HUES64 (cell line): ENCODE measurements at regions not wholly inside any gene's neighbourhood (a gene's known extent, or its start where the extent isn't known, plus 50 kb on each side); places are given as distances from the start of the nearest gene placed in this dataset.

ENCODE experiments used
- H3K27ac ChIP-seq: 2 replicates; pipeline ENCODE4 v1.7.0; 2013; ENCODE audit warnings: low read depth, low read length, inconsistent platforms
- H3K27me3 ChIP-seq: 2 replicates; pipeline ENCODE4 v1.6.1; 2013; ENCODE audit warnings: mild to moderate bottlenecking, low read length; ENCODE audit not compliant: insufficient read depth
- H3K36me3 ChIP-seq: 2 replicates; pipeline ENCODE4 v1.6.1; 2013; ENCODE audit warnings: mild to moderate bottlenecking, low read length; ENCODE audit not compliant: insufficient read depth
- H3K4me1 ChIP-seq: 2 replicates; pipeline ENCODE4 v1.6.1; 2013; ENCODE audit warnings: mild to moderate bottlenecking, low read length, moderate library complexity; ENCODE audit not compliant: insufficient read depth
- H3K4me3 ChIP-seq: 2 replicates; pipeline ENCODE4 v1.5.1; 2013; ENCODE audit warnings: mild to moderate bottlenecking, low read length, moderate library complexity
- H3K9ac ChIP-seq: 2 replicates; pipeline ENCODE4 v1.6.1; 2013; ENCODE audit warnings: mild to moderate bottlenecking, low read depth, low read length
- H3K9me3 ChIP-seq: 2 replicates; pipeline ENCODE4 v1.6.1; 2013; ENCODE audit warnings: low read depth, low read length; ENCODE audit not compliant: insufficient read depth
- WGBS: fragments of 150-250, 120-280 bp; methylation state at CpG from one replicate; pipeline ENCODE4 v1.1.7; 2013; ENCODE audit warnings: missing lambda C conversion rate; 5-methylcytosine and 5-hydroxymethylcytosine counted together

DNA sequence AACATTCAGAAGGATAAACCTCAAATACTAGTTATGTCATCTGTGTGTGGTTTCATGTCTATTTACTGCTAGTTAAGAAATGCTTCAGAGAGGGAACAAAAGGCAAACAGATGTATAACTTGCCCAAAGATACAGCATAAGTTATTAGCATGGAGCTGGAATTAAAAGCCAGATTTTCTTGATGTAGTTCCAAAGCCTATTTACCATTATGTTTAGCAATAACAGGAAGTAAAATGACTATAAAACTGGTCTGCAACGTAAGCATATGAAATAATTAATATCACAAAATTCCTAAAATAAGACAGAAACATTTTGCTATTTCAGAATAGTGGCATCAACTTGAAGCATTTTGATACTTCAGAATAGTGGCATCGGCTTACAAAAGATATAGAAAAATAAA, 1232.8 kb downstream of the NCAM2 start:
- Histone ChIP-seq H3K9ac (no peak overlapping the region), H3K4me1 (peaks cover 6% of the 10 kb centered on the region), H3K27ac (no peak overlapping the region), H3K36me3 (no peaks in the 10 kb centered on the region), H3K27me3 (no peaks in the 10 kb centered on the region), H3K9me3 (no peaks in the 10 kb centered on the region), H3K4me3 (no peak overlapping the region)
- 100% methylated on average over 1 of the region's 2 CpGs for WGBS

DNA sequence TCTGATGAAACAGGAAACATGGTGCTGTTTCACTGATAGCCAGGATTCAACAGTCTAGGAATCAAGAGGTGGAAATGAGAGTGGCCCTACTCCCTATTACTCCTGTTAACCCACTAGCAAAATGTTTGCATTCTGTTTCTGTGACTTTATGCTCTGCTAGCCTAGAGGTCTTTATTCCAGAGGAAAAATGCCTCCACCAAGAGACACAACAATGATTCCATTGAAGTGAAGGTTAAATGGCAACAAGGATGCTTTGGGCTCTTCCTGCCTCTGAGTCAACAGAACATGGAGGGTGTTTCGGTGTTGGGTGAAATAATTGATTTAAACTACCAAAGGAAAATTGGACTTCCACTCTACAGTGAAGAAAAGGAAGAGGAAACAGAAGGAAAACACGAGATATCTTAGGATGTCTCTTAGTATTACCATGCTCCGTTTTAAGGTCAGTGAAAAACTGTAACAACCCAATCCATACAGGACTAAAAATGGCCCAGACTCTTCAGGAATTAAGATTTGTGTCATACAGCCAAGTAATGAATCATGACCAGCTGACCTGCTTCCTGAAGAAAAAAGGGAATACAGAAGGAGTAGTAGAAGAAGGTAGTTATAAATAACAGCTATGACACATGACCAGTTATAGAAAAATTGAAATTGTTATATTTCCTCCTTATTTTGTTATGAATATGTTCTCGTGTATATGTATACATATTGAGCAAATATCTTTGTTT, 1237.8 kb downstream of the NCAM2 start:
- H3K27ac ChIP-seq: no peak overlapping the region
- H3K4me1 ChIP-seq: no peaks in the 10 kb centered on the region
- H3K36me3 ChIP-seq: no peaks in the 10 kb centered on the region
- H3K9me3 ChIP-seq: peaks cover 4% of the 10 kb centered on the region; the same call in 1 of the 2 replicates
- no peaks in the 10 kb centered on the region for H3K27me3 ChIP-seq
- no peak overlapping the region for H3K4me3 ChIP-seq
- no peak overlapping the region for H3K9ac ChIP-seq
- WGBS: 100% methylated on average over 3 of the region's 4 CpGs

GRCh38 chr21:22244516-22244915, 1246.3 kb downstream of the NCAM2 start:
- Histone ChIP-seq H3K36me3 (no peaks in the 10 kb centered on the region), H3K4me1 (no peaks in the 10 kb centered on the region), H3K9me3 (no peaks in the 10 kb centered on the region), H3K4me3 (no peak overlapping the region), H3K9ac (no peak overlapping the region), H3K27me3 (no peaks in the 10 kb centered on the region), H3K27ac (no peak overlapping the region)
- 100% methylated on average over 1 of the region's 2 CpGs for WGBS

DNA sequence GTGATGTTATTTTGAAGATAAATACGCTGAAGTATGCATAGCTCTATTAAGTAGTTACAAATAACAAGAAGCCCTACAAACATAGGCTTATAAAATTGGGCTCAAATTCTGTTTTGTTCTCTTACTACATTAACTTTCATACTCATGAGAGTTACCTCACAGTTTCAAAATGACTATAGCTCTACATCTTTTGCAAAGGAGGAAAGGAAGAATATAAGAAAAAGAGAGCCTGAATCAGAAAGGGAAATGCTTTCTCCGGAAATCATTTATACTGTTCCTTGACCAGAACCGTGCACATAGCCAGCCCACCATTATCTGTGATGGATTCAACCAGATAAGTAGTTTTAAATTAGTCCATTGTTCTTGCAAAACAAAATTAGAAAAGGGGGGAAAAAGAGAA, 1252.1 kb downstream of the NCAM2 start:
- Histone ChIP-seq H3K4me3 (no peak overlapping the region), H3K27me3 (no peaks in the 10 kb centered on the region), H3K36me3 (no peaks in the 10 kb centered on the region), H3K4me1 (no peaks in the 10 kb centered on the region), H3K9ac (no peak overlapping the region), H3K9me3 (no peaks in the 10 kb centered on the region), H3K27ac (no peak overlapping the region)
- WGBS: 87% methylated on average over 2 of the region's 3 CpGs

- Histone ChIP-seq H3K4me3 (no peak overlapping the region), H3K9ac (no peak overlapping the region), H3K27me3 (no peaks in the 10 kb centered on the region), H3K9me3 (no peaks in the 10 kb centered on the region), H3K27ac (no peak overlapping the region), H3K36me3 (no peaks in the 10 kb centered on the region), H3K4me1 (no peaks in the 10 kb centered on the region)
- 94% methylated on average over 2 of the region's 2 CpGs for WGBS
Observed at GRCh38 chr21:22253761-22254160, 1255.6 kb downstream of the NCAM2 start.

GRCh38 chr21:22258821-22259220, 1260.6 kb downstream of the NCAM2 start:
- no peaks in the 10 kb centered on the region for H3K9me3 ChIP-seq
- H3K9ac ChIP-seq: no peak overlapping the region
- no peaks in the 10 kb centered on the region for H3K27me3 ChIP-seq
- H3K4me3 ChIP-seq: no peak overlapping the region
- WGBS: 100% methylated on average over 1 of the region's 1 CpG
- H3K36me3 ChIP-seq: no peaks in the 10 kb centered on the region
- H3K4me1 ChIP-seq: no peaks in the 10 kb centered on the region
- no peak overlapping the region for H3K27ac ChIP-seq

DNA sequence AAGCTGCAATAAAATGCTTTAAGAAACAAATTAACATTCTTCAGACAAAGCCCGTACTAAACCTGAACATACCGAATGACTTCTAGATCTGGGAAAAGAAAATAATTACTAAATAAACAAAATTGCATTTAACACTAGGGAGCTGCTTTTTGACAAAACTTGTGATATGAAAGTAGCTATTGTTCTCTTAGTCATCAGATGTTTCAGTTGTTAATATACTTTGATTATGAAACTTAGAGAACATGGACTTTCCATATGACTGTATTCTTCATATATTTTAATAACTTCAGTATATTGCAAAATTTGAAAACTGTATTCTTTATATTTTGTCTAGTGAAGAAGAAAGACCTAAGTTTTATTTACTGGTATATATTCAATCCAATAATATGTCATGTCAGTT, 1262.1 kb downstream of the NCAM2 start:
- Histone ChIP-seq H3K36me3 (no peaks in the 10 kb centered on the region), H3K27me3 (no peaks in the 10 kb centered on the region), H3K27ac (no peak overlapping the region), H3K4me3 (no peak overlapping the region), H3K9ac (no peak overlapping the region), H3K4me1 (no peaks in the 10 kb centered on the region), H3K9me3 (no peaks in the 10 kb centered on the region)
- WGBS: no CpG with 5 or more reads among the region's 2 CpGs

GRCh38 chr21:22263890-22264289, 1265.7 kb downstream of the NCAM2 start:
- 96% methylated on average over 6 of the region's 8 CpGs for WGBS
- no peaks in the 10 kb centered on the region for H3K27me3 ChIP-seq
- no peak overlapping the region for H3K4me3 ChIP-seq
- no peaks in the 10 kb centered on the region for H3K36me3 ChIP-seq
- H3K9me3 ChIP-seq: no peaks in the 10 kb centered on the region
- H3K27ac ChIP-seq: no peak overlapping the region
- H3K4me1 ChIP-seq: no peaks in the 10 kb centered on the region
- H3K9ac ChIP-seq: no peak overlapping the region

DNA sequence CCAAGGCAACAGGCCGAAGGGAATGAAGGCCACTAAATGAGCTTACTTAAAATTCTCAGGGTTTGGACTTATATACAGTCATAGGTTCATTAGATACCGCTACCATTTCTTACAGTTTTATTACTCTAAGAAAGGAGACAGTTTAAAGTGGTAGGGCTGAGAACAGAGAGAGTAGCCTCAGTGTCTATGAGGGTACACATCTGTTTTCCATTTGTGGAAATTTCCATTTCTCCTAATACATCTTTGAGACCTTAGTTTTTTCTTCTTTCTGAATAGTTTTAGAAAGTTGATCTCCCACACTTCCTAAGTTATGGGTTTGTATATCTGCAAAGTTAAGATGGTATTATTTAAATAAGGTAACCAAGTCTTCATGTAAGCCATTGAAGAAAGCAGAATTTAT, 1279.1 kb downstream of the NCAM2 start:
- H3K9ac ChIP-seq: no peak overlapping the region
- H3K27ac ChIP-seq: no peak overlapping the region
- H3K36me3 ChIP-seq: no peaks in the 10 kb centered on the region
- H3K9me3 ChIP-seq: no peaks in the 10 kb centered on the region
- no peak overlapping the region for H3K4me3 ChIP-seq
- H3K27me3 ChIP-seq: no peaks in the 10 kb centered on the region
- peaks cover 6% of the 10 kb centered on the region; the same call in 1 of the 2 replicates for H3K4me1 ChIP-seq
- 100% methylated on average over 2 of the region's 2 CpGs for WGBS

GRCh38 chr21:22278366-22278765, 1280.2 kb downstream of the NCAM2 start:
- H3K9ac ChIP-seq: no peak overlapping the region
- H3K36me3 ChIP-seq: no peaks in the 10 kb centered on the region
- H3K27me3 ChIP-seq: no peaks in the 10 kb centered on the region
- 90% methylated on average over 2 of the region's 2 CpGs for whole genome bisulfite sequencing
- H3K4me1 ChIP-seq: peaks cover 6% of the 10 kb centered on the region; the same call in 1 of the 2 replicates
- no peak overlapping the region for H3K4me3 ChIP-seq
- no peak overlapping the region for H3K27ac ChIP-seq
- H3K9me3 ChIP-seq: no peaks in the 10 kb centered on the region

- H3K4me3 ChIP-seq: no peak overlapping the region
- no peaks in the 10 kb centered on the region for H3K36me3 ChIP-seq
- 97% methylated on average over 1 of the region's 2 CpGs for WGBS
- no peak overlapping the region for H3K9ac ChIP-seq
- H3K4me1 ChIP-seq: peaks cover 6% of the 10 kb centered on the region; the same call in 1 of the 2 replicates
- no peaks in the 10 kb centered on the region for H3K9me3 ChIP-seq
- H3K27ac ChIP-seq: no peak overlapping the region
- H3K27me3 ChIP-seq: no peaks in the 10 kb centered on the region
Observed at GRCh38 chr21:22280851-22281250, 1282.6 kb downstream of the NCAM2 start.
